Testis (tissue), 2 donors: ENCODE measurements at regions not wholly inside any gene's neighbourhood (a gene's known extent, or its start where the extent isn't known, plus 50 kb on each side); places are given as distances from the start of the nearest gene placed in this dataset.

Source experiments
- CTCF ChIP-seq, 3 experiments: fragments of 450-650 bp in 2 of 3; fragments of 200-600 bp in 1 of 3; sonication (generic) in 1 of 3; IDR thresholded peaks; one replicate each; pipeline ENCODE4 v1.5.1; 2016 to 2019; ENCODE audit warnings: antibody characterized with exemption in 3 of 3, mild to moderate bottlenecking in 2 of 3, moderate library complexity in 1 of 3
- POLR2A ChIP-seq: fragments of 450-650 bp; IDR thresholded peaks from one replicate; pipeline ENCODE4 v1.6.1; 2017; ENCODE audit warnings: antibody characterized with exemption, mild to moderate bottlenecking, moderate library complexity

GRCh38 chr15:26070095-26070532, 207.0 kb upstream of the ATP10A start:
- TF ChIP-seq POLR2A = no peak
- TF ChIP-seq CTCF (IDR thresholded peaks at IDR 0.05) = no peak
